Cardiac muscle cell (in vitro differentiated cells and primary cell): ENCODE measurements at regions not wholly inside any gene's neighbourhood (a gene's known extent, or its start where the extent isn't known, plus 50 kb on each side); places are given as distances from the start of the nearest gene placed in this dataset.

ENCODE experiments used
- DNase-seq, 2 donors: peaks; one replicate each; pipeline versions ENCODE4 v3.0.0 to v3.0.0-alpha.2; 2010 to 2017; ENCODE audit warnings: low read depth in 1 of 2, low spot score in 1 of 2
- H3K27ac ChIP-seq: fragments of 200-600 bp; sonication (generic); 2 replicates; pipeline ENCODE4 v1.5.1; 2016
- H3K27me3 ChIP-seq: fragments of 200-600 bp; sonication (generic); 2 replicates; pipeline ENCODE4 v1.6.0; 2016; ENCODE audit warnings: control low read depth
- H3K36me3 ChIP-seq: fragments of 200-600 bp; sonication (generic); 2 replicates; pipeline ENCODE4 v1.5.1; 2016; ENCODE audit warnings: control low read depth
- H3K4me1 ChIP-seq: fragments of 200-600 bp; sonication (generic); 2 replicates; pipeline ENCODE4 v1.8.1; 2017; ENCODE audit warnings: low read depth, mild to moderate bottlenecking, mixed run types
- H3K4me3 ChIP-seq: fragments of 200-600 bp; sonication (generic); 2 replicates; pipeline ENCODE4 v1.5.1; 2016; ENCODE audit warnings: mild to moderate bottlenecking
- H3K9me3 ChIP-seq: fragments of 200-600 bp; sonication (generic); 2 replicates; pipeline ENCODE4 v1.5.1; 2017; ENCODE audit warnings: low read depth, mild to moderate bottlenecking, control low read depth
- TF ChIP-seq, protein P1 (sequence below): IDR thresholded peaks from 2 replicates; pipeline ENCODE4 v1.5.1; 2012; ENCODE audit warnings: low read depth, mild to moderate bottlenecking, low read length

- Histone ChIP-seq H3K27me3 (peaks cover 7% of the 10 kb centered on the region), H3K36me3 (no peaks in the 10 kb centered on the region), H3K4me1 (no peaks in the 10 kb centered on the region), H3K27ac (no peak overlapping the region), H3K4me3 (no peak overlapping the region), H3K9me3 (no peaks in the 10 kb centered on the region)
- no peak for DNase-seq
- TF ChIP-seq, protein P1, sequence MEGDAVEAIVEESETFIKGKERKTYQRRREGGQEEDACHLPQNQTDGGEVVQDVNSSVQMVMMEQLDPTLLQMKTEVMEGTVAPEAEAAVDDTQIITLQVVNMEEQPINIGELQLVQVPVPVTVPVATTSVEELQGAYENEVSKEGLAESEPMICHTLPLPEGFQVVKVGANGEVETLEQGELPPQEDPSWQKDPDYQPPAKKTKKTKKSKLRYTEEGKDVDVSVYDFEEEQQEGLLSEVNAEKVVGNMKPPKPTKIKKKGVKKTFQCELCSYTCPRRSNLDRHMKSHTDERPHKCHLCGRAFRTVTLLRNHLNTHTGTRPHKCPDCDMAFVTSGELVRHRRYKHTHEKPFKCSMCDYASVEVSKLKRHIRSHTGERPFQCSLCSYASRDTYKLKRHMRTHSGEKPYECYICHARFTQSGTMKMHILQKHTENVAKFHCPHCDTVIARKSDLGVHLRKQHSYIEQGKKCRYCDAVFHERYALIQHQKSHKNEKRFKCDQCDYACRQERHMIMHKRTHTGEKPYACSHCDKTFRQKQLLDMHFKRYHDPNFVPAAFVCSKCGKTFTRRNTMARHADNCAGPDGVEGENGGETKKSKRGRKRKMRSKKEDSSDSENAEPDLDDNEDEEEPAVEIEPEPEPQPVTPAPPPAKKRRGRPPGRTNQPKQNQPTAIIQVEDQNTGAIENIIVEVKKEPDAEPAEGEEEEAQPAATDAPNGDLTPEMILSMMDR: no peak
These were observed 103.7 kb upstream of the ZPBP start for GRCh38 chr7:50196719-50197118.

DNA sequence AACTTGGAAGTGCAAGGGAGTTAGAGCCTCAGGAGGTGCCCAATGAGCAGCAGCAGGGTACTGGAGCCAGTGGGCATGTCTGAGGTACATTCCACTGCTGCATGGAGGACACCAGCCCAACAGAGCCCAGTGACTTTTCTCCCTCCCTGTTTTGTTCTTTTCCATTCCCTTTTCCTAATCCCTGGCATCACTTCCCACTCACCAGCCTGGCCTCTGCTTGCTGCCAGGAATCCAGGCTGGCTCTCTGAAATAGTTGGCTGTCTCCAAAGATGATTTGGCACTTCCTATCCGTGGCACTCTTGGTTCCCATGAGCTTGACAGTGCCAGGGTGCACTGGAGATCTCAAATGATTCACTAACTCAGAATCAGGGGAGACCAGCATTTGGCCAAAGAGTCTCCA lies 97.7 kb upstream of the ZPBP start:
- no peak overlapping the region for H3K4me3 ChIP-seq
- H3K27ac ChIP-seq: no peak overlapping the region
- no peaks in the 10 kb centered on the region for H3K4me1 ChIP-seq
- no peaks in the 10 kb centered on the region for H3K27me3 ChIP-seq
- H3K9me3 ChIP-seq: no peaks in the 10 kb centered on the region
- TF ChIP-seq, protein P1: no peak
- no peak for DNase-seq
- no peaks in the 10 kb centered on the region for H3K36me3 ChIP-seq

- Histone ChIP-seq H3K27ac (no peak overlapping the region), H3K36me3 (no peaks in the 10 kb centered on the region), H3K4me3 (no peak overlapping the region), H3K27me3 (no peaks in the 10 kb centered on the region), H3K9me3 (no peaks in the 10 kb centered on the region), H3K4me1 (no peaks in the 10 kb centered on the region)
- DNase-seq: no peak
- TF ChIP-seq, protein P1: no peak
These were observed 96.3 kb upstream of the ZPBP start for GRCh38 chr7:50189371-50189770.

GRCh38 chr7:50185951-50186682 lies 93.1 kb upstream of the ZPBP start:
- no peaks in the 10 kb centered on the region for H3K4me1 ChIP-seq
- DNase-seq: no peak
- H3K4me3 ChIP-seq: no peak overlapping the region
- no peaks in the 10 kb centered on the region for H3K36me3 ChIP-seq
- no peaks in the 10 kb centered on the region for H3K27me3 ChIP-seq
- H3K9me3 ChIP-seq: no peaks in the 10 kb centered on the region
- no peak overlapping the region for H3K27ac ChIP-seq
- TF ChIP-seq, protein P1: no peak

DNA sequence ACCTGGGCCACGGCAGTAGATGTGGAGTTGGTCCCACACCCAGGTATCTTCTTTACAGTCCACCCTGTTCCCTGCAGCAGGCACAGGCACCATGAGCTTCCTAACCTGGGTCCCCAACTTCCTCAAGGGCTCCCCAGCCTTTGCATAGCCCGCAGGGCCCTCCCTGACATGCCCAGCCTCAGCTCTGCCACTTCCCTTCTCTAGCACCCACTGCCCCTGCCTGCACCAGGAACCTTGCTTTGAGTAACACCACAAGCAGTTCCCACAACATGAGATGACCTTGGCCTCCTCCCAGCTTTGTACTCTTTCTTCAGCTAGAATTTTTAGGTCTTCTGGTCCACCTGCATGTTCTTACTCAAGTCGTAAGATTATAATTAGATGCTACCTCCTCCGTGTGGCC lies 92.2 kb upstream of the ZPBP start:
- Histone ChIP-seq H3K27ac (no peak overlapping the region), H3K4me1 (no peaks in the 10 kb centered on the region), H3K4me3 (no peak overlapping the region), H3K27me3 (no peaks in the 10 kb centered on the region), H3K9me3 (no peaks in the 10 kb centered on the region), H3K36me3 (no peaks in the 10 kb centered on the region)
- no peak for DNase-seq
- TF ChIP-seq, protein P1: no peak
